Cerebellar nuclear complex (tissue), 1 donor: ENCODE measurements at regions not wholly inside any gene's neighbourhood (a gene's known extent, or its start where the extent isn't known, plus 50 kb on each side); places are given as distances from the start of the nearest gene placed in this dataset.

Experiments
- DNase-seq, 2 experiments: peaks; one replicate each; lab custom pipeline; 2025; lab: John Stamatoyannopoulos, UW

DNA sequence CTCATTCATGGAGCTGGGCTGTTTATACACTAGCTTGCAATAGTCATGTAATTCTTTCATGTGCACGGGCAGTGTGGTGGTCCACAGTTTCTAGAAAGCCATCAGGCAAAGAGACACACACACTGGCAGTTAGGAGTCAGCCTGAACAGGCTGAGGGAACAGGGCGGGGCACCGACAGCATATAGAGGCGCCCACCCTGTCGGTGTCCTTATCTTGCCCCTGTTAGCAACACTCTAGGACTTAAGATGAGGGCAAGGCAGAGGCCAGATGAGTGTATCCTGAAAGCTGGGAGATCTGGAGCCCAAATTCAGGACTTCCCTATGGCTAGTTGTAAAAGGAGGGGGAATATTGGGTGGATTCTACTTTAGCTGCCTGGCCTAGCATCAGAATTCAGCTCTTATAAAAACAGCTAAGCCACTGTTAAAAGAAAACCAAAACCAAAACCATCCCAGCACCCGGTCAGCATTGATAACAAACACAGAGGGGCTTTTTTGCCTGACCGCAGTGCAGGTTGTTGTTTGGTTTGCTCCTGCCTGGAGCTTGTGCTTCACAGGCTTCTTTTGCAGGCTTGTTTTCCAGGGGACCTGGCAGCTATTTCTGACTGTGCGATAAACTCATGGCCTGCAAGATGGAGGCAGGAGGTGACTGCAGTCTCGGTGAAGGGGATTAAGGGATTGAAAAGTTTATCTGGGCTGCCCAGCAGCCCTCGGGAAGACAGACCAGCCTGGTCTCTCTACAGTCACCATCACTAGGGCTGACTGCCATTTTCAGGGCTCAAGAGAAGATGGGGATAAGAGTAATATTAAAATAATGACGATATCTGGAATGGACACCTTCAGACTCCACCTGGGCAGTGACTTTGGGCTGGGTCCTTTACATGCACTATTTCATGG, 638.9 kb downstream of the MID1IP1 start:
- DNase-seq, result no peak

DNA sequence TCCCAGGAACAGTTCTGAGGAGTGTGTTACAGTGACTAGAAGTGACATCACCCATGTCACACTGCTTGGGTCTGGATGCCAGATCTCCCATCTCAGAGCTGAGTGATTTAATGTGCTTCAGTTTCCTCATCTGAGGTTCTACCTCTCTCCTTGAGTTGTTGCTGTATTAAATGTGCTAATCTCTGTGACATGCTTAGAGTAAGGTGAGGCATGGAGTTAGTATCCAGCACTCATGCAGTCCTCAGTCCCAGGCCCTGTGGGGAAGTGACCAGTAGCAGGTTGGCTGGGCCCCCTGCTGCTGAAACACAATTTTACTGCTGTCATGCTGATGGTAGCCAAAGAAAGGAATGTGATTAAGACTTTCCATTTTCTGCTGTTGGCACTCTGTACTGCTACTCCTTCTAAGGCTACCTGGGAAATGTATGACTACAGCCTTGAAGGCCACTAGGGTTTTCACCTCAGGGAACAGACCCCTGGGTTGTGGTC, 639.6 kb downstream of the MID1IP1 start:
- no peak for DNase-seq

DNA sequence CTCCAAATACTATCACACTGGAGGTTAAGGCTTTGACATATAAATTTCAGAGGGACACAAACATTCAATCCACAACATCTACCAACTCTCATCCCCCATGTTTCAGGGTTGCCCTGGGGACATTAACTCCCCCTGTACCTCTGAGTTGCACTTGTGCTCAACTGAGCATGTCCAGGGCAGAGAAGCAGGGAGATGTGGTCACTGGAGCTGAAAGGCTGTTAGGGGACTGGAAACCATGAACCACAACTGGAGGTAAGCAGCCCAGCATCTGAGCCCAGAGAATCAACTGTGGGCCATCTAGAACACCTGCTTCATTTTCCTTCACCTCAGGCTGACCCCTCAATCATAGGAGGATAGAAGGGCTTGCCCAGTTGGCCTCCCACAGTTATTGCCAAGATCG, 641.1 kb downstream of the MID1IP1 start:
- DNase-seq, result no peak

- no peak for DNase-seq
Observed at GRCh38 chrX:39443240-39443639, 642.0 kb downstream of the MID1IP1 start.

DNA sequence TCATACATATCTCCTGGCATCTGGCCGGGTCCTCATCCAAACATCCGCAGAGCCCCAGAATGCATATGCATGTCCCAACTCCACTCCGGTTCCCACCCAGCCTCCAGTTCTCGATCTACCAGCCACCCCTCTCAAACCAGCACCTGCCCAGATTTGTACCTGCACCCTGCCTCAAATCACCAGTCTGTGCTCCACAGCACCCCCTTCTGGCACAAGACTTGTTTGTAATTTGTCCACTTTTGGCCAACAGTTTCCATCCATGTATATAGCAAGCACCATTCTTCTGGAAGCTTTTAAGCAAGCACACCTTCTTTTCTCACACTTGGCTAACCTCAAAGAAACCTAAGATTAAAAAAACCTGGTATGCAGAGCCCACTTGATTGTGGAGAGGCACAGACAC, 644.1 kb downstream of the MID1IP1 start:
- DNase-seq, result no peak

DNA sequence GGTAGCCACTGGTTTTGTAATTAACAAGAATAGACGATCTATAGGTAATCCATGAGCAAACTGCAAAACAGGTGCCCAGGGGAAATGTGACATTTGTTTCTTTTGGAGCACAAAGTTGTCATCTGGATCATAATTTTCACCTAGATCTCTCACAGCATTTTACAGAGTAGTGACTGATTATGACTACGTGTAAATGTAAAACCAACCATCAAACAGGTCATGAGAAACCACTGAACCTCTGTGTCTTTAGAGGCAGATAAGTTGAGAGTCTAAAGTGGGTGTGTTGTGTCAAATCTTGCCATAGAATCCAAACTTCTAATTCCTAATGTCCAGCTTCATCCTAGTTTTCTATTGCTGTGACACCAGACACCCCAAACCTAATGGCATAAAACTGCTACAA, 648.1 kb downstream of the MID1IP1 start:
- no peak for DNase-seq

- no peak for DNase-seq
Observed at GRCh38 chrX:39450234-39450977, 647.4 kb downstream of the BCOR start.

DNA sequence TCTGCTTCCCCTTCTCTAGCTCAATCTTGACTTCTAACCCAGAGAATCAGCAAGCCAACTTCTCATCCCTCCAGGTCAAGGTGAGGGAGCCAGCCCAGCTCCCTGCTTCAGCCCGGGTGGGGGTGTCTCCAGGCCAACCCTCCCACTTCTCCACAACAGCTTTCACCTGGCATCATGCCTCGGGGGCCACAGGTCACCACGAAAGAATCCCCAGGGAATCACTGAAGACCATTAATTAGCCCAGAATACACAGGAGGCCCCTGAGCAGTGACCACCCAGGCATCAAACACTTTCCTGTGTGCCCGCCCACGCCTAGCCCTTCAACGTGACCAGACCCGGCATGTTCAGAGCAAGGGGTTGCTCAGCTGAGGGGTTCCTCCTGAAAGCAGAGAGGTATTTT, 646.7 kb downstream of the BCOR start:
- no peak for DNase-seq

DNA sequence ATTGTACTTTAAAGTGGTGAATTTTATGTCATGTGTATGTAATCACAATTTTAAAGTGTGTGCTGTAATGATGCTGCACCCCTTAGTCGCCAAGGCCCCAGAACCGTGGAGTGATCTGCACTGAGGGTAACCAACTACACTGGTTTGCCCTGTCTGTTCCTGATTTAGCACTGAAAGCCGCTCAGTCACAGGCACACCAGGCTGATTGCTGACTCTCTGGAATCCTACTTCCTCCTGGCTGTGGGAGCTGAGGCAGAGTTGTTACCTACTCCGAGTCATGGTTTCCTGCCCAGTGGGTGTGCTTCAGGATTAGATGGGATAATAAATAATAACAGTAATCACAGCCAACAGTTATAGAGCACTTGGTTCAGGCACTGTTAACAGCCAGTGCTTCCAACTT, 645.4 kb downstream of the BCOR start:
- DNase-seq, result no peak

DNA sequence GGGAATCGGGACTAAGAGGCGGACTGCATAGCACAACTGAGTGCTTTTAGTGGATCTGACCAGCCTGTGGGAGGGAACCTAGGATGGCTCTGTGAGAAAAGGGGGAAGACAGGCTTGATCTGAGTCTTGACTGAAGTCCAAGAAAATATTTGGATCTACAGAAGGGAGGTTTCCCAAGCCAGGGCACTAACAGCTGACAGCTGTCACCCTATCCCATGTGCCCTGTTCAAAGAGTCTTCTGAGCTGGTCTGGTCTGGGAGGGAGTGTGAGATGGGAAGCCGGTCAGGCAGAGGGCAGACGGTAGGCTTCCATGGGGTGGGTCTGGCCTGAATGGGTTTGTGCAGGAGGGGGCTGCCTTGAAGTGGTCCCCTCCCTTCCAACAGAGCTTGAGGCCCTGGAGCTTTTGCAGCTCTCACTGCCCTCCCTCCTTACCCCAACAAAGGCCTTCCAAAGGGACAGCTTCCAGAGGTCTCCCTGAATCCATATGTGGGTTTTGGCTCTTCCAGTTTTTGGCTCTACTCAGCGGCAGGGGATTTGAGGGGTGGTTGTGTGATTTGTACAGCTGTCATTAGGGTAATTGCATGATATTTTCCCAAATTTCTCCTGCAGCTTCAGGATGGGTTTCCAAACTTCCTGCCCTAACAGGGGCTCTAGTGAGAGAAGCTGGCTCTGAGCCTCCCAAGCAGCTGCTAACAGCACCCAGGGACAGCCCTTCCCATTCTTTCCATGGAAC, 643.7 kb downstream of the BCOR start:
- DNase-seq, result peak in 1 of 2 experiments; percentile 13

GRCh38 chrX:39456894-39457604, 640.7 kb downstream of the BCOR start:
- DNase-seq, result no peak

GRCh38 chrX:39458779-39459178, 639.0 kb downstream of the BCOR start:
- no peak for DNase-seq

GRCh38 chrX:39459204-39459603, 638.6 kb downstream of the BCOR start:
- DNase-seq, result no peak

DNA sequence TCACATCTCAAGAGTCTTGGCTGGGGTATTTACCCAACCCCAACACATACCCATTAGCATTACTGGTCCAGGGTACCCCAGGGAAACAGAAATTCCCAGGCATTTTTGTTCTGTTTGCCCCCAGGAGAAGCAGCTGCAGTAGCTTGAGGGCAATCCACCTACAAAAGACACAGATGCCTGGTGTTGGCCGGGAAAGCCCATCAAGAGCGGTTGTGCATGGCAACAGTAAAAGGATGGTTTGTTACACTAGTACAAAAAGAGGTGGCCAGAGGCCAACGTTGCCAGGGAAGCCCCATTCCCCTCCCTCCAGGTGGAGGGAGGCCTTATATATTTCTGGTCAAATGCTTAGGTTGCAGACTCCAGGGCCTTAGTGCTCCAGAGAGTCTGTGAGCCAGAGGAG, 637.8 kb downstream of the BCOR start:
- no peak for DNase-seq

DNA sequence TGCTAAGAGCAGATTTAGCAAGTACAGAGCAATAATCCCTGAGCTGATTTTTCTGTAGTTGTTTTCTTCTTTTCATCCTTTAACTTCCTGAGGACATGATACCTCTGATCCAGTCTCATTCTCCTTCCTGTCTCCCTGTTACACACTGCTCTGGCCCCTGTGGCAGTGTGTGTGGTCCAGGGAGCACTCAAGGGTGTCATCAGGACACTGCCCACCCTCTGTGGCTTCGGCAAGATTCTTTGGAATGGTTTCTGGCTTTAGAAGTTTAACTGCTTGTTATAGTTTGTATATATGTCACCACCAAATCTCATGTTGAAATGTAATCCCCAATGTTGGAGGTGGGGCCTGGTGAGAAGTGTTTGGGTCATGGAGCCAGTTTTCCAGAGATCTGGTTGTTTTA, 637.3 kb downstream of the BCOR start:
- DNase-seq, result no peak

- no peak for DNase-seq
Observed at GRCh38 chrX:39462835-39463234, 634.9 kb downstream of the BCOR start.

- no peak for DNase-seq
Observed at GRCh38 chrX:39464253-39464652, 633.5 kb downstream of the BCOR start.

- no peak for DNase-seq
Observed at GRCh38 chrX:39465467-39465866, 632.3 kb downstream of the BCOR start.

DNA sequence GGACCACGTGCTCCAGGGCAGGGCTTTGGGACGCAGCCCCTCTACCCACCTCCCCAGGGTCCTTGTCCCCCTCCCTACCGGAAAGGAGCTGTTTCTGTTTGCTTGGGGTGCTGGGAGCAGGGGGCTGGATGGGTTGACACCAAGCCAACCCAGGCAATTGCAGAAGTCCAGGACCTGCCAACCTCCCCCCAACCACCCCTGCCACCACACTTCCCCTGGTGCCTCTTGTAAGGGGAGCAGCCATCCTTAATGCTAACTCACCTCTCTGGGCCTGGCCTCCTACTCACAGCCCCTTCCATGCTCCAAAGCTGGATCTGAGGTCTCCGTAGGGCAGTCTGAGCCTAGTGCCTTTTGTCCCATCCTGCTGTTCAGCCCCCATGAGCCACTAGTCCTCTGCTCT, 631.9 kb downstream of the BCOR start:
- DNase-seq, result no peak

DNA sequence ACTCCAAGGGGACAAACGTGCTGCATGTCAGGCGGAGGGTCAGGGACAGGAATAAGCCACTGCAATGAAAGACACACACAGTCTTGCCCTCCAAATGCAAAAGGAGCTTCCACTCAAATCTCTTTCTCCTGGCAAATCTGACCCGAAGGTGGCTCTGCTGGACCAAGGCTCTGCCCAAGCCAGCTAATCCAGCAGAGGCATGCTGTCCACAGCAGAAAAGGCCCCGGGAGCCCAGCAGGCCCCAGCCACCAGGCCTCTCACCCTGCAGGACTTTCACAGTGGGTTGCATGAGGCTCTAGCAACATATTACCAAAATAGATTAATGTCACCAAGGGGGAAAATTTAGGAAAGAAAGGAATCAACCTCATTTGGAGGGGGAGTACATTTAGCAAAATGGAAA, 628.6 kb downstream of the BCOR start:
- DNase-seq, result no peak

- DNase-seq, result no peak
Observed at GRCh38 chrX:39470588-39471407, 627.0 kb downstream of the BCOR start.
